Osteocyte (in vitro differentiated cells): ENCODE measurements at regions not wholly inside any gene's neighbourhood (a gene's known extent, or its start where the extent isn't known, plus 50 kb on each side); places are given as distances from the start of the nearest gene placed in this dataset.

Source experiments
- DNase-seq: peaks from one replicate; pipeline ENCODE4 v3.0.0; 2021; ENCODE audit warnings: mixed read lengths; ENCODE audit not compliant: unreplicated experiment; ENCODE audit errors: extremely low spot score
- H3K27ac Mint-ChIP-seq: one replicate; pipeline ENCODE4 v1.8.0; 2021; ENCODE audit warnings: mild to moderate bottlenecking, mixed read lengths; ENCODE audit not compliant: unreplicated experiment
- H3K27me3 Mint-ChIP-seq: one replicate; pipeline ENCODE4 v1.8.0; 2021; ENCODE audit warnings: mixed read lengths; ENCODE audit not compliant: unreplicated experiment
- H3K36me3 Mint-ChIP-seq: one replicate; pipeline ENCODE4 v1.8.0; 2021; ENCODE audit warnings: mixed read lengths; ENCODE audit not compliant: unreplicated experiment
- H3K4me1 Mint-ChIP-seq: one replicate; pipeline ENCODE4 v1.8.0; 2021; ENCODE audit warnings: mixed read lengths; ENCODE audit not compliant: unreplicated experiment
- H3K4me3 Mint-ChIP-seq: one replicate; pipeline ENCODE4 v1.8.0; 2021; ENCODE audit warnings: mild to moderate bottlenecking, moderate library complexity, mixed read lengths; ENCODE audit not compliant: unreplicated experiment
- H3K9me3 Mint-ChIP-seq: one replicate; pipeline ENCODE4 v1.8.0; 2021; ENCODE audit warnings: mixed read lengths; ENCODE audit not compliant: unreplicated experiment
- TF ChIP-seq, protein P1 (sequence below): fragments of 200-600 bp; sonication (generic); IDR thresholded peaks from 2 replicates; pipeline ENCODE4 v1.5.0; 2021; ENCODE audit warnings: antibody characterized with exemption, mild to moderate bottlenecking, moderate library complexity

DNA sequence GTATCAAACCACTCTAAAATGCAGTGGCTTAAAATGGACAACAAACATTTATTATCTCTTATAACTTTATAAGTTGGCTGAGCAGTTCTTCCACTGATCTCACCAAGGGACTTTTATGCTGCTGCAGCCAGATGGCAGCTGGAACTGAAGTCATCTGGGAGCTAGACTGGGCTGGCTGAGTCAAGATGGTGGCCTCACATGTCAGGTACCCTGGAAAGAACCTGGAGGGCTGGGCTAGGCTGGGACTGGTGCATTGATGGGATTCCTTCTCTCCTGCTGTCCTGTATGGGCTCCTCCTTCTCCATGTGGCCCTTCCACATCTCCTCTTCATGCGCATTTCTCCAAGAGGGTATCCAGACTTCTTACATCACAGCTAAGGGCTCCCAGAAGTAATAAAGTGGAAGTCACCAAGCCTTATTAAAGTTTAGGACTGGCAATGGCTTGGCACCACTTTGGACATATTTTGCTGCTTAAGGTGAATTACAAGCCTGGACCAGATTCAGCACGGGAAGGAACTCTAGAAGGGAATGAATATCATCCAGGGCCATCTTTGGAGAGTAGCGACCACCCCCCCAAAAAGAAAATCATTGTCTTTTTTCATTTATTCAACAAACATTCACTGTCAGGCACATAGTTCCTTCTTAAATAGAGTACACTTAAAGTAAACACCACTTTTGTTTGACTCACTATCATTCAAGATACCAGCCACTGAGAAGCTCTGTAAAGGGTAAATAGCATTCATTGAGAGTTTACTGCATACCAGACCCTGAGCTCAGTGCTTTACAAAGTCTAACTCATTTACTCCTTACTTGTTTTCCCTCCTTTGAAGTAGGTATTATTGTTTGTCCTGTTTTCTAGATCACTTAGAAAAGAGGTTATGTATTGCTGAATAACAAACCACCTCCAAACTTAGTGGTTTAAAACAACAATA lies 138.0 kb downstream of the ZFP36L2 start:
- peaks cover 57% of the 10 kb centered on the region for H3K4me1 Mint-ChIP-seq
- peaks cover 2% of the 10 kb centered on the region for H3K36me3 Mint-ChIP-seq
- DNase-seq: no peak
- no peaks in the 10 kb centered on the region for H3K9me3 Mint-ChIP-seq
- TF ChIP-seq, protein P1, sequence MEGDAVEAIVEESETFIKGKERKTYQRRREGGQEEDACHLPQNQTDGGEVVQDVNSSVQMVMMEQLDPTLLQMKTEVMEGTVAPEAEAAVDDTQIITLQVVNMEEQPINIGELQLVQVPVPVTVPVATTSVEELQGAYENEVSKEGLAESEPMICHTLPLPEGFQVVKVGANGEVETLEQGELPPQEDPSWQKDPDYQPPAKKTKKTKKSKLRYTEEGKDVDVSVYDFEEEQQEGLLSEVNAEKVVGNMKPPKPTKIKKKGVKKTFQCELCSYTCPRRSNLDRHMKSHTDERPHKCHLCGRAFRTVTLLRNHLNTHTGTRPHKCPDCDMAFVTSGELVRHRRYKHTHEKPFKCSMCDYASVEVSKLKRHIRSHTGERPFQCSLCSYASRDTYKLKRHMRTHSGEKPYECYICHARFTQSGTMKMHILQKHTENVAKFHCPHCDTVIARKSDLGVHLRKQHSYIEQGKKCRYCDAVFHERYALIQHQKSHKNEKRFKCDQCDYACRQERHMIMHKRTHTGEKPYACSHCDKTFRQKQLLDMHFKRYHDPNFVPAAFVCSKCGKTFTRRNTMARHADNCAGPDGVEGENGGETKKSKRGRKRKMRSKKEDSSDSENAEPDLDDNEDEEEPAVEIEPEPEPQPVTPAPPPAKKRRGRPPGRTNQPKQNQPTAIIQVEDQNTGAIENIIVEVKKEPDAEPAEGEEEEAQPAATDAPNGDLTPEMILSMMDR: no peak
- H3K27ac Mint-ChIP-seq: peak overlapping the region; percentile 99
- H3K27me3 Mint-ChIP-seq: no peaks in the 10 kb centered on the region
- H3K4me3 Mint-ChIP-seq: no peak overlapping the region

DNA sequence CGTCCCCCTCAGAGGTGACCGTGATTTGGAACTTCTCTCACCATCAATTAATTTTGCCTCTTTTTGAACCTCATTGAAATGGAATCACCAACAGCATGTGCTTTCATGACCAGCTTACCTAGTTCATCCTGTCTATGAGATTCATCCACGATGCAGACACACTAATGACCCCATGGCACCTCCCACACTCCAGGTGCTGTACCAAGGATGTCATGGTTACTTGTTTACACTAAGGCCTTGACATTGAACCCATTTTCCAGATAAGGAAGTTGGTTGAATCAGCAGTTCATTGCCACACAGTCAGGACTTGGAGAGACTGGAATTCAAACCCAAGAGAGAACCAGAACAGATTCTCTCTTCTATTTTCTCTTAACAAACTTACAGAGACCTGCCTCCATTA lies 139.0 kb downstream of the ZFP36L2 start:
- no peaks in the 10 kb centered on the region for H3K27me3 Mint-ChIP-seq
- no peaks in the 10 kb centered on the region for H3K9me3 Mint-ChIP-seq
- TF ChIP-seq, protein P1: no peak
- H3K4me3 Mint-ChIP-seq: no peak overlapping the region
- H3K36me3 Mint-ChIP-seq: peaks cover 2% of the 10 kb centered on the region
- no peak for DNase-seq
- peak overlapping the region; percentile 99 for H3K27ac Mint-ChIP-seq
- peaks cover 67% of the 10 kb centered on the region for H3K4me1 Mint-ChIP-seq

DNA sequence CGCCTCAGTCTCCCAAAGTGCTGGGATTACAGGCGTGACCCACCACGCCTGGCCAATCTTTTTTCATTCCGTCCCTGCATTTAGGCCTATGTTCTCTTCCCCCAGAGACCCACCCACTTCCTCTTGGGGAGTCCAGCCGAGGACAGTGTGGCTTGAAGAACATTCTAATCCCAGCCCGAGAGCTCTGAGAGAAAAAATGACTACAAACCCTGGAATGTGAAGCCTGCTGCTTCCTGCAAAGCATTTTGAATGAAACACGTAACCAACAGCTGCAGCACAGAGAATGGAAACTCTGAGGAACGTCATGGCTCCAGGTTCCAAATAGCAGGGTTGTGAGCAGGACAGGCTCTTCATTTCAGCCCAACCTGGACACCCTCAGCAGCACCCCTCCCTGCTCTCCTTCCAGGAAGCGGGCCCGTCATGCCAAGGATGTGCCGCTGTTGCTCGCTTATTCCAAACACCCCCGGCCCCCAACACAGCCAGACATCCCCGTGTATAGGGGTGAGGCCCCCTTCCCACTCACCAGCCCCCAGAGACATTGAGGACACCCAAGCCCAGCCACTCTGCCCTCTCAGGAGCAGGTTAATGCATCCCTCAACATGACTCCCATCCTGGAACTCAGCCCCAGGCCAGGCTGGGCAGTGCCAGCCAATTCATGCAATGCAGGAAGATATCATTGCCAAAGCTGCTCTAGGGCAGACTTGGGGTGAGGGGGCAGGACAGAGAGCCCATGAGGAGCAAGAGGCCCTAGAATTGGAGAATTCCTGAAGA lies 139.8 kb downstream of the ZFP36L2 start:
- Mint-ChIP-seq H3K27ac (peak overlapping the region; percentile 99), H3K36me3 (peaks cover 2% of the 10 kb centered on the region), H3K9me3 (no peaks in the 10 kb centered on the region), H3K4me3 (no peak overlapping the region), H3K4me1 (peaks cover 75% of the 10 kb centered on the region), H3K27me3 (no peaks in the 10 kb centered on the region)
- DNase-seq: no peak
- TF ChIP-seq, protein P1: no peak

DNA sequence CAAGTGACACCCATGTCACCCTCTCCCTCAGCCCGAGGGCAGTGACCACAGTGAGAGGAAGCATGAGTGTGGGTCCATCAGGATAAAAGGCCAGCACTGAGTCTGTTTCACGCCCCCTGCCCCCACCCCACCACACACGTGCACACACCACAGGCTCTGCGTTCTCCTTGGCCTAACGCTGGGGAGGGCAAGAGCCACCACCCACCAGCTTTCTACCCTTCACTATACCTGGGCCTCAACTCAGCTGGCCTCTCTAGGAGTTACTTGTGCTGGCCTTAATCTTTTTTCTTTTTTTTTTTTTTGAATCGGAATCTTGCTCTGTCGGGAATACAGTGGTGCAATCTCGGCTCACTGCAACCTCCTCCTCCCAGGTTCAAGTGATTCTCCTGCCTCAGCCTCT lies 140.5 kb downstream of the ZFP36L2 start:
- TF ChIP-seq, protein P1: no peak
- H3K4me1 Mint-ChIP-seq: peaks cover 80% of the 10 kb centered on the region
- DNase-seq: no peak

DNA sequence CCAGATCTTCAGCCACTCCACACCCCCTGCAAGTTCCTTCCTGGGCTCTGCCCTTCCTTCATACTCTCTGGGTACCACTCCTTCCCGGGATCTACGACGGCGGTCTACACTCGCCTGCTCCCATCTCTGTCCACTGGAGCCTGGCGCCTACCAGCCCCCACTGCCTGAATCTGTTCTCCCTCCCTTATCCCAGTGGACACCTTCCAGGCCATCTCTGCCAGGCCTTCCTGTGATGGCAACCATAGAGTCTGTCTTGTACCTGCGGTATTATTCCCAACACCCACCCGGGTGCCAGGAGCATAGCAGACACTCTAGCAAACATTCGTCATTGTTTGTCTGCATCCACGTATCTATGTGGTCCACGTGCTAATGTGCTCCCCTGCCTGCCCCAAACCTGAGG lies 140.9 kb downstream of the ZFP36L2 start:
- peaks cover 80% of the 10 kb centered on the region for H3K4me1 Mint-ChIP-seq
- H3K36me3 Mint-ChIP-seq: no peaks in the 10 kb centered on the region
- no peaks in the 10 kb centered on the region for H3K9me3 Mint-ChIP-seq
- TF ChIP-seq, protein P1: no peak
- peak overlapping the region; percentile 99 for H3K27ac Mint-ChIP-seq
- no peaks in the 10 kb centered on the region for H3K27me3 Mint-ChIP-seq
- no peak overlapping the region for H3K4me3 Mint-ChIP-seq
- no peak for DNase-seq

More for the DNA sequence above, 140.5 kb downstream of the ZFP36L2 start:
- peak overlapping the region; percentile 99 for H3K27ac Mint-ChIP-seq
- H3K4me3 Mint-ChIP-seq: peak overlapping the region; percentile 26
- H3K9me3 Mint-ChIP-seq: no peaks in the 10 kb centered on the region
- peaks cover 2% of the 10 kb centered on the region for H3K36me3 Mint-ChIP-seq
- H3K27me3 Mint-ChIP-seq: no peaks in the 10 kb centered on the region
